KMS-11 (cell line): ENCODE measurements at regions not wholly inside any gene's neighbourhood (a gene's known extent, or its start where the extent isn't known, plus 50 kb on each side); places are given as distances from the start of the nearest gene placed in this dataset.

Experiments
- H2AFZ ChIP-seq: fragments of 200-600 bp; sonication (generic); 2 replicates; pipeline ENCODE4 v1.6.1; 2016; ENCODE audit warnings: antibody characterized with exemption, mixed run types, low read depth
- H3K27ac ChIP-seq: fragments of 200-600 bp; sonication (generic); 2 replicates; pipeline ENCODE4 v1.6.1; 2016; ENCODE audit warnings: mild to moderate bottlenecking, mixed run types
- H3K27me3 ChIP-seq: fragments of 200-600 bp; sonication (generic); 2 replicates; pipeline ENCODE4 v1.6.1; 2017; ENCODE audit warnings: mild to moderate bottlenecking, low read depth, mixed run types, moderate library complexity; ENCODE audit not compliant: insufficient read depth
- H3K36me3 ChIP-seq: fragments of 200-600 bp; sonication (generic); 2 replicates; pipeline ENCODE4 v1.6.1; 2017; ENCODE audit warnings: mild to moderate bottlenecking, mixed run types; ENCODE audit not compliant: insufficient read depth
- H3K4me1 ChIP-seq: fragments of 200-600 bp; sonication (generic); 2 replicates; pipeline ENCODE4 v1.6.1; 2016; ENCODE audit warnings: mild to moderate bottlenecking, low read depth, mixed run types; ENCODE audit not compliant: poor library complexity, severe bottlenecking
- H3K4me2 ChIP-seq: fragments of 200-600 bp; sonication (generic); 2 replicates; pipeline ENCODE4 v1.7.0; 2016; ENCODE audit warnings: mild to moderate bottlenecking, mixed run types
- H3K4me3 ChIP-seq: fragments of 200-600 bp; sonication (generic); IDR thresholded peaks from 2 replicates; pipeline ENCODE4 v1.6.1; 2017; ENCODE audit warnings: low read depth, low read length, mixed read lengths; ENCODE audit not compliant: insufficient read depth
- H3K79me2 ChIP-seq: fragments of 200-600 bp; sonication (generic); 2 replicates; pipeline ENCODE4 v1.6.1; 2016; ENCODE audit warnings: low read depth, mixed run types; ENCODE audit not compliant: insufficient read depth
- H3K9ac ChIP-seq: fragments of 200-600 bp; sonication (generic); 2 replicates; pipeline ENCODE4 v1.6.1; 2016; ENCODE audit warnings: mild to moderate bottlenecking, mixed run types
- H4K20me1 ChIP-seq: fragments of 200-600 bp; sonication (generic); 2 replicates; pipeline ENCODE4 v1.6.1; 2016; ENCODE audit warnings: mild to moderate bottlenecking, mixed run types; ENCODE audit not compliant: insufficient read depth
- CTCF ChIP-seq: fragments of 200-600 bp; sonication (generic); conservative IDR thresholded peaks from 2 replicates; pipeline ENCODE4 v1.6.1; 2017; ENCODE audit warnings: low read depth, mild to moderate bottlenecking, antibody characterized with exemption, low read length, moderate library complexity, mixed read lengths

DNA sequence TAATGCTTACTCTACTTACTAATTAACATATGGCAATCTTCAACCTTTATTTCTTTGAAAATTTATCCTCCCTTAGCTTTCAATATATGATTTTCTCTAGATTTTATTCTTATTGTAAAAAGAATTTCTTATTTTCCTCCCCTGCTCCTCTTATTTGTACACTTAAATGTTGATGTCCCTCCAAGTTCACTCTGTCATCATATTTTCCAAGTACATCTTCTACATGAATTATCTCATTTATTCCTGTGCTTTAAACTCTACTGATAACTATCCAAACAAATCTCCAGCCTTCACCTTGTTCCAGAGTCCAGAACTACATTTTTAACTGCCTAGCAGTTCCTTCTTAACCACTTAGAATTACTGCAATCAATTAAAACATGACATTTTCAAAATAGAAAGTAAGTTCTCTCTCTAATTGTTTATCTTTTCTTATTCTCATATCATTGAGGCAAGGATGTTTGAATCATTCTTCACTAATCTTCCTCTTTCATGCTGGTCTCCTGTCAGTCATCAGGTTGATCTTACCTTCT is 261.6 kb upstream of the FAR2 start:
- no peak overlapping the region for H3K9ac ChIP-seq
- no peak for TF ChIP-seq CTCF
- H3K27me3 ChIP-seq, result no peaks in the 10 kb centered on the region
- H3K4me3 ChIP-seq, result no peak overlapping the region
- H4K20me1 ChIP-seq, result no peaks in the 10 kb centered on the region
- H3K27ac ChIP-seq, result no peak overlapping the region
- no peak overlapping the region for H3K4me2 ChIP-seq
- H3K36me3 ChIP-seq, result no peaks in the 10 kb centered on the region
- no peak overlapping the region for H2AFZ ChIP-seq
- no peaks in the 10 kb centered on the region for H3K4me1 ChIP-seq
- H3K79me2 ChIP-seq, result no peaks in the 10 kb centered on the region

- Histone ChIP-seq H3K27ac (no peak overlapping the region), H4K20me1 (no peaks in the 10 kb centered on the region)
These were observed 258.4 kb upstream of the FAR2 start for GRCh38 chr12:28890664-28891063.

DNA sequence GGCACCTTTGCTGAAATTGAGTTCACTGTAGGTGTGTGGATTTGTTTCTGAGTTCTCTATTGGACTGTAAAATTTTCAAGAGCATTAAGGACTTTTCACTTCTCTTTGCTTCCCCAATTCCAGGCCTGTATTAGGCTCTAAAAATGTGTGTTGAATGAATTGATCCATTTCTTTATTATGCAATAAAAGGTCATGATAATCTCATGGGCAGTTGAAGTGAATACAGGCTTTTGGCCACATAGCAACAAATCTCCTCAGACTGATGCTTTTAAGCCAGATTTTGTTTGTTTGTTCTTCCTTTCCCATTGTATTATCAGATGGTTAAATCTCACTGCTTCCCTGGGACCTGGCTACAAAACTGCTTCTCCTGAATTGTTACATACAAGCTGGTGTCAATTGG is 258.0 kb upstream of the FAR2 start:
- Histone ChIP-seq H3K4me3 (no peak overlapping the region), H3K27ac (no peak overlapping the region), H3K9ac (no peak overlapping the region), H3K4me1 (no peaks in the 10 kb centered on the region), H3K27me3 (no peaks in the 10 kb centered on the region), H2AFZ (no peak overlapping the region), H3K36me3 (no peaks in the 10 kb centered on the region), H3K4me2 (no peak overlapping the region), H4K20me1 (no peaks in the 10 kb centered on the region), H3K79me2 (no peaks in the 10 kb centered on the region)
- no peak for TF ChIP-seq CTCF

More at GRCh38 chr12:28890664-28891063, 258.4 kb upstream of the FAR2 start:
- H3K4me2 ChIP-seq, result no peak overlapping the region
- no peak overlapping the region for H3K4me3 ChIP-seq
- no peak overlapping the region for H2AFZ ChIP-seq
- no peak for TF ChIP-seq CTCF
- H3K4me1 ChIP-seq, result no peaks in the 10 kb centered on the region
- H3K36me3 ChIP-seq, result no peaks in the 10 kb centered on the region
- H3K9ac ChIP-seq, result no peak overlapping the region
- H3K79me2 ChIP-seq, result no peaks in the 10 kb centered on the region
- no peaks in the 10 kb centered on the region for H3K27me3 ChIP-seq

- no peak overlapping the region for H2AFZ ChIP-seq
- H3K79me2 ChIP-seq, result no peaks in the 10 kb centered on the region
- H3K4me1 ChIP-seq, result no peaks in the 10 kb centered on the region
- H3K27ac ChIP-seq, result no peak overlapping the region
- no peaks in the 10 kb centered on the region for H4K20me1 ChIP-seq
- TF ChIP-seq CTCF, result no peak
- no peaks in the 10 kb centered on the region for H3K27me3 ChIP-seq
- H3K36me3 ChIP-seq, result no peaks in the 10 kb centered on the region
- H3K9ac ChIP-seq, result no peak overlapping the region
- H3K4me2 ChIP-seq, result no peak overlapping the region
- no peak overlapping the region for H3K4me3 ChIP-seq
These were observed 255.7 kb upstream of the FAR2 start for GRCh38 chr12:28893365-28893764.
